ENCODE measurements at regions not wholly inside any gene's neighbourhood (a gene's known extent, or its start where the extent isn't known, plus 50 kb on each side); places are given as distances from the start of the nearest gene placed in this dataset.

DNA sequence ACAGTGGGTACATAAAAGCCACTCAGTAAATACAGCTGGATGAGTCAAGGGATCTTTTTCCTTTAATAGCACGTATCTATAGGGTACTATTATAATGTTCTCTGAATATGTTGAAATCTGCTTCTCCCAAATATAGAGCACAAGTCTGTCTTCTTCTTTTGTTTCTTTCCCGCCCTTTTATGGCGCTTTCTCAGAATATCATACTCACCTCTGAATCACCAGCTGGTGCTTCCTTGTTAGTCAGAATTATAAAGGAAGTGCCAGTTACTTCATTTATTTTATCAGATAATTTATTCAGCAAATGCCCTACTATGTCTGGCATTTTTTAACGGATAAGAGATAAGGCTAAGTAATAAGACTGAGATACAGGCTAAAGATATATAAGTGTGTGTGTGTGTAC is 772.9 kb downstream of the SORCS3 start (continued):
- TF ChIP-seq, protein P1, sequence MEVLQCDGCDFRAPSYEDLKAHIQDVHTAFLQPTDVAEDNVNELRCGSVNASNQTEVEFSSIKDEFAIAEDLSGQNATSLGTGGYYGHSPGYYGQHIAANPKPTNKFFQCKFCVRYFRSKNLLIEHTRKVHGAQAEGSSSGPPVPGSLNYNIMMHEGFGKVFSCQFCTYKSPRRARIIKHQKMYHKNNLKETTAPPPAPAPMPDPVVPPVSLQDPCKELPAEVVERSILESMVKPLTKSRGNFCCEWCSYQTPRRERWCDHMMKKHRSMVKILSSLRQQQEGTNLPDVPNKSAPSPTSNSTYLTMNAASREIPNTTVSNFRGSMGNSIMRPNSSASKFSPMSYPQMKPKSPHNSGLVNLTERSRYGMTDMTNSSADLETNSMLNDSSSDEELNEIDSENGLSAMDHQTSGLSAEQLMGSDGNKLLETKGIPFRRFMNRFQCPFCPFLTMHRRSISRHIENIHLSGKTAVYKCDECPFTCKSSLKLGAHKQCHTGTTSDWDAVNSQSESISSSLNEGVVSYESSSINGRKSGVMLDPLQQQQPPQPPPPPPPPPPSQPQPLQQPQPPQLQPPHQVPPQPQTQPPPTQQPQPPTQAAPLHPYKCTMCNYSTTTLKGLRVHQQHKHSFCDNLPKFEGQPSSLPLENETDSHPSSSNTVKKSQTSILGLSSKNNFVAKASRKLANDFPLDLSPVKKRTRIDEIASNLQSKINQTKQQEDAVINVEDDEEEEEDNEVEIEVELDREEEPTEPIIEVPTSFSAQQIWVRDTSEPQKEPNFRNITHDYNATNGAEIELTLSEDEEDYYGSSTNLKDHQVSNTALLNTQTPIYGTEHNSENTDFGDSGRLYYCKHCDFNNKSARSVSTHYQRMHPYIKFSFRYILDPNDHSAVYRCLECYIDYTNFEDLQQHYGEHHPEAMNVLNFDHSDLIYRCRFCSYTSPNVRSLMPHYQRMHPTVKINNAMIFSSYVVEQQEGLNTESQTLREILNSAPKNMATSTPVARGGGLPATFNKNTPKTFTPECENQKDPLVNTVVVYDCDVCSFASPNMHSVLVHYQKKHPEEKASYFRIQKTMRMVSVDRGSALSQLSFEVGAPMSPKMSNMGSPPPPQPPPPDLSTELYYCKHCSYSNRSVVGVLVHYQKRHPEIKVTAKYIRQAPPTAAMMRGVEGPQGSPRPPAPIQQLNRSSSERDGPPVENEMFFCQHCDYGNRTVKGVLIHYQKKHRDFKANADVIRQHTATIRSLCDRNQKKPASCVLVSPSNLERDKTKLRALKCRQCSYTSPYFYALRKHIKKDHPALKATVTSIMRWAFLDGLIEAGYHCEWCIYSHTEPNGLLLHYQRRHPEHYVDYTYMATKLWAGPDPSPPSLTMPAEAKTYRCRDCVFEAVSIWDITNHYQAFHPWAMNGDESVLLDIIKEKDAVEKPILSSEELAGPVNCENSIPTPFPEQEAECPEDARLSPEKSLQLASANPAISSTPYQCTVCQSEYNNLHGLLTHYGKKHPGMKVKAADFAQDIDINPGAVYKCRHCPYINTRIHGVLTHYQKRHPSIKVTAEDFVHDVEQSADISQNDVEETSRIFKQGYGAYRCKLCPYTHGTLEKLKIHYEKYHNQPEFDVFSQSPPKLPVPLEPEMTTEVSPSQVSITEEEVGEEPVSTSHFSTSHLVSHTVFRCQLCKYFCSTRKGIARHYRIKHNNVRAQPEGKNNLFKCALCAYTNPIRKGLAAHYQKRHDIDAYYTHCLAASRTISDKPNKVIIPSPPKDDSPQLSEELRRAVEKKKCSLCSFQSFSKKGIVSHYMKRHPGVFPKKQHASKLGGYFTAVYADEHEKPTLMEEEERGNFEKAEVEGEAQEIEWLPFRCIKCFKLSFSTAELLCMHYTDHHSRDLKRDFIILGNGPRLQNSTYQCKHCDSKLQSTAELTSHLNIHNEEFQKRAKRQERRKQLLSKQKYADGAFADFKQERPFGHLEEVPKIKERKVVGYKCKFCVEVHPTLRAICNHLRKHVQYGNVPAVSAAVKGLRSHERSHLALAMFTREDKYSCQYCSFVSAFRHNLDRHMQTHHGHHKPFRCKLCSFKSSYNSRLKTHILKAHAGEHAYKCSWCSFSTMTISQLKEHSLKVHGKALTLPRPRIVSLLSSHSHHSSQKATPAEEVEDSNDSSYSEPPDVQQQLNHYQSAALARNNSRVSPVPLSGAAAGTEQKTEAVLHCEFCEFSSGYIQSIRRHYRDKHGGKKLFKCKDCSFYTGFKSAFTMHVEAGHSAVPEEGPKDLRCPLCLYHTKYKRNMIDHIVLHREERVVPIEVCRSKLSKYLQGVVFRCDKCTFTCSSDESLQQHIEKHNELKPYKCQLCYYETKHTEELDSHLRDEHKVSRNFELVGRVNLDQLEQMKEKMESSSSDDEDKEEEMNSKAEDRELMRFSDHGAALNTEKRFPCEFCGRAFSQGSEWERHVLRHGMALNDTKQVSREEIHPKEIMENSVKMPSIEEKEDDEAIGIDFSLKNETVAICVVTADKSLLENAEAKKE (CRISPR knock-in tag; IDR thresholded peaks at IDR 0.05) = no peak
- TF ChIP-seq, protein P2, sequence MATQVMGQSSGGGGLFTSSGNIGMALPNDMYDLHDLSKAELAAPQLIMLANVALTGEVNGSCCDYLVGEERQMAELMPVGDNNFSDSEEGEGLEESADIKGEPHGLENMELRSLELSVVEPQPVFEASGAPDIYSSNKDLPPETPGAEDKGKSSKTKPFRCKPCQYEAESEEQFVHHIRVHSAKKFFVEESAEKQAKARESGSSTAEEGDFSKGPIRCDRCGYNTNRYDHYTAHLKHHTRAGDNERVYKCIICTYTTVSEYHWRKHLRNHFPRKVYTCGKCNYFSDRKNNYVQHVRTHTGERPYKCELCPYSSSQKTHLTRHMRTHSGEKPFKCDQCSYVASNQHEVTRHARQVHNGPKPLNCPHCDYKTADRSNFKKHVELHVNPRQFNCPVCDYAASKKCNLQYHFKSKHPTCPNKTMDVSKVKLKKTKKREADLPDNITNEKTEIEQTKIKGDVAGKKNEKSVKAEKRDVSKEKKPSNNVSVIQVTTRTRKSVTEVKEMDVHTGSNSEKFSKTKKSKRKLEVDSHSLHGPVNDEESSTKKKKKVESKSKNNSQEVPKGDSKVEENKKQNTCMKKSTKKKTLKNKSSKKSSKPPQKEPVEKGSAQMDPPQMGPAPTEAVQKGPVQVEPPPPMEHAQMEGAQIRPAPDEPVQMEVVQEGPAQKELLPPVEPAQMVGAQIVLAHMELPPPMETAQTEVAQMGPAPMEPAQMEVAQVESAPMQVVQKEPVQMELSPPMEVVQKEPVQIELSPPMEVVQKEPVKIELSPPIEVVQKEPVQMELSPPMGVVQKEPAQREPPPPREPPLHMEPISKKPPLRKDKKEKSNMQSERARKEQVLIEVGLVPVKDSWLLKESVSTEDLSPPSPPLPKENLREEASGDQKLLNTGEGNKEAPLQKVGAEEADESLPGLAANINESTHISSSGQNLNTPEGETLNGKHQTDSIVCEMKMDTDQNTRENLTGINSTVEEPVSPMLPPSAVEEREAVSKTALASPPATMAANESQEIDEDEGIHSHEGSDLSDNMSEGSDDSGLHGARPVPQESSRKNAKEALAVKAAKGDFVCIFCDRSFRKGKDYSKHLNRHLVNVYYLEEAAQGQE (IDR thresholded peaks at IDR 0.05; ENCODE audit: unreplicated experiment) = no peak
- no peak for TF ChIP-seq CREB1 (CRISPR knock-in tag; IDR thresholded peaks at IDR 0.05; ENCODE audit: low read depth)
- TF ChIP-seq EZH2phosphoT487 (IDR thresholded peaks at IDR 0.05; ENCODE audit: unreplicated experiment) = no peak
- TF ChIP-seq POLR2AphosphoS5 (IDR thresholded peaks at IDR 0.05; ENCODE audit: low read depth) = no peak
- no peak for TF ChIP-seq ZNF114 (CRISPR knock-in tag; IDR thresholded peaks at IDR 0.05)

DNA sequence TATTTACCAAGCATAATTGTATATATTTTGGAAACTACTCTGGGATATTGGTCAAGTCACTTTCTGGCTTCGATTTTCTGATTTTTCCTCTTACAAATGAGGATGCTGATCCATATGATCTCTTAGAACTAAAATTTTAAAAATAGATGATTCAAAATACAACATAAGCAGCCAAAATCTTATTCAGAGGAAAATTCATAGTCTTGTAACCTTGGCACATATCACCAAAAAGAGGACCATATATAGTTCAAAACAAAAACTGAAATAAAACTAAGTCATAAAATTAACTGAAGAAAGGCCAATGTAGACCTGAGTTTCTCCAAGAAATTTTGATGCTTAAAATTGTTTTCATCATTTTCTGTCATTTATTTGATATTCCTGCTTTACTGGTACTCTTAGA is 768.3 kb downstream of the SORCS3 start:
- no peak for DNase-seq (ENCODE audit: low spot score)
- H3K4me3 Mint-ChIP-seq = no peak overlapping the region
- H3K36me3 Mint-ChIP-seq (ENCODE audit: low read depth) = no peaks in the 10 kb centered on the region; the same call in 2 of the 3 replicates
- Histone ChIP-seq H3K36me3 (ENCODE audit: insufficient read depth) (no peaks in the 10 kb centered on the region), H3K4me2 (no peak overlapping the region), H3K27ac (ENCODE audit: low read depth) (no peak overlapping the region), H3K9me2 (ENCODE audit: insufficient read depth) (no peaks in the 10 kb centered on the region), H3K4me3 (no peak overlapping the region), H2AFZ (no peak overlapping the region), H3K27me3 (ENCODE audit: insufficient read depth) (no peaks in the 10 kb centered on the region), H3K4me1 (ENCODE audit: insufficient read depth) (no peaks in the 10 kb centered on the region), H3F3A (replicated peaks; ENCODE audit: low read depth) (no peaks in the 10 kb centered on the region), H3K79me2 (replicated peaks; ENCODE audit: insufficient read depth) (no peaks in the 10 kb centered on the region), H4K20me1 (replicated peaks; ENCODE audit: insufficient read depth) (no peaks in the 10 kb centered on the region)
- no peak overlapping the region for H3K27ac Mint-ChIP-seq
- no peaks in the 10 kb centered on the region for H3K27me3 Mint-ChIP-seq (ENCODE audit: insufficient read depth, low read depth, poor library complexity)
- no peaks in the 10 kb centered on the region for H3K4me1 Mint-ChIP-seq
- no peak for ATAC-seq
- TF ChIP-seq EZH2 (IDR thresholded peaks at IDR 0.05; ENCODE audit: low read depth, unreplicated experiment) = no peak
- H3K9me3 Mint-ChIP-seq = no peaks in the 10 kb centered on the region

All from GM23338 (cell line).